ENCODE measurements at regions not wholly inside any gene's neighbourhood (a gene's known extent, or its start where the extent isn't known, plus 50 kb on each side); places are given as distances from the start of the nearest gene placed in this dataset.

DNA sequence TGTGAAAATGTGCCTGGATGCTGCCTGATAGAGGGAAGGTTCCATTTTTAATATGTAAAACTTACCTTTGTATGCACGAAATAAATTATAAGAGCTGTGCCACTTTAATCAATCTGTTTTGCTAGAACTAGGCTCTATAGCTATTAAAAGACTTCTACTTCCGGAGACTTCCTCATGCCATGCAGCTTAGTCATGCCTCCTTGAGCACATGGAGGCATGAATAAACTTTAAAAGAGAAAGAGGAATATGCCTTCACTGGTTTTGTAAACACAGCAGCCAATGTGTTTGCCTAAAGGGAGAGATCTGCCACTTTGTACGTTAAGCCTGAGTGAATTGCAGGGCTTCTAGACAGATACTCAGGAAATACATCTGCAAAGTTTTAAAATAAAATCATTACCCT, 604.6 kb downstream of the LRRIQ3 start:
- H3K27me3 ChIP-seq: no peaks in the 10 kb centered on the region
- no peak overlapping the region for H3K4me3 ChIP-seq
- TF ChIP-seq, protein P1, sequence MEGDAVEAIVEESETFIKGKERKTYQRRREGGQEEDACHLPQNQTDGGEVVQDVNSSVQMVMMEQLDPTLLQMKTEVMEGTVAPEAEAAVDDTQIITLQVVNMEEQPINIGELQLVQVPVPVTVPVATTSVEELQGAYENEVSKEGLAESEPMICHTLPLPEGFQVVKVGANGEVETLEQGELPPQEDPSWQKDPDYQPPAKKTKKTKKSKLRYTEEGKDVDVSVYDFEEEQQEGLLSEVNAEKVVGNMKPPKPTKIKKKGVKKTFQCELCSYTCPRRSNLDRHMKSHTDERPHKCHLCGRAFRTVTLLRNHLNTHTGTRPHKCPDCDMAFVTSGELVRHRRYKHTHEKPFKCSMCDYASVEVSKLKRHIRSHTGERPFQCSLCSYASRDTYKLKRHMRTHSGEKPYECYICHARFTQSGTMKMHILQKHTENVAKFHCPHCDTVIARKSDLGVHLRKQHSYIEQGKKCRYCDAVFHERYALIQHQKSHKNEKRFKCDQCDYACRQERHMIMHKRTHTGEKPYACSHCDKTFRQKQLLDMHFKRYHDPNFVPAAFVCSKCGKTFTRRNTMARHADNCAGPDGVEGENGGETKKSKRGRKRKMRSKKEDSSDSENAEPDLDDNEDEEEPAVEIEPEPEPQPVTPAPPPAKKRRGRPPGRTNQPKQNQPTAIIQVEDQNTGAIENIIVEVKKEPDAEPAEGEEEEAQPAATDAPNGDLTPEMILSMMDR (IDR thresholded peaks at IDR 0.05): no peak
- no peak for TF ChIP-seq POLR2A (IDR thresholded peaks at IDR 0.05)
- no peak for DNase-seq
- H3K36me3 ChIP-seq: no peaks in the 10 kb centered on the region
- no peak overlapping the region for H3K27ac ChIP-seq
- intact Hi-C loops (cut with DNase I; ENCODE audit: low total_unique reads): no loop called here
- H3K4me1 ChIP-seq: no peaks in the 10 kb centered on the region
- no peaks in the 10 kb centered on the region for H3K9me3 ChIP-seq

DNA sequence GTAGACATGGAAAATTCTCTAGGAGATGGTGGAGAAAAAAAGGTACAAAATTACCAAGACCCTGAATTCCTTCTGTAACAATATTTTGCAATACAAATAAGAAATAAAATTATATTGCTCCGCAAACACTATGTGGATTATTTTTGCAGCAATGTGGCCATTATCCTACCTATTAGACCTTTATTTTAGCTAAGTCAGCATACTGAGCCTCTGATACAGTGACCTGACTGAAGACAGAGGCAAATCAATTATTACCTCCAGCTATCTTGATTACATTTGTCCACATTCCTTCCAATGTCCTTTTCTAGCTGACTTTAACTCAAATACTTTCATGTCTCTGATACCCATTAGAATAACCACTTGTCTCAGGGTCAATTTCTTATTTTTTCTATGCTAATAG, 610.9 kb downstream of the LRRIQ3 start:
- DNase-seq: no peak
- intact Hi-C loops (cut with DNase I; ENCODE audit: low total_unique reads): no loop called here
- H3K27ac ChIP-seq: no peak overlapping the region
- no peaks in the 10 kb centered on the region for H3K9me3 ChIP-seq
- H3K4me1 ChIP-seq: no peaks in the 10 kb centered on the region
- no peaks in the 10 kb centered on the region for H3K36me3 ChIP-seq
- no peak overlapping the region for H3K4me3 ChIP-seq
- TF ChIP-seq POLR2A (IDR thresholded peaks at IDR 0.05): no peak
- TF ChIP-seq, protein P1 (IDR thresholded peaks at IDR 0.05): no peak
- no peaks in the 10 kb centered on the region for H3K27me3 ChIP-seq

DNA sequence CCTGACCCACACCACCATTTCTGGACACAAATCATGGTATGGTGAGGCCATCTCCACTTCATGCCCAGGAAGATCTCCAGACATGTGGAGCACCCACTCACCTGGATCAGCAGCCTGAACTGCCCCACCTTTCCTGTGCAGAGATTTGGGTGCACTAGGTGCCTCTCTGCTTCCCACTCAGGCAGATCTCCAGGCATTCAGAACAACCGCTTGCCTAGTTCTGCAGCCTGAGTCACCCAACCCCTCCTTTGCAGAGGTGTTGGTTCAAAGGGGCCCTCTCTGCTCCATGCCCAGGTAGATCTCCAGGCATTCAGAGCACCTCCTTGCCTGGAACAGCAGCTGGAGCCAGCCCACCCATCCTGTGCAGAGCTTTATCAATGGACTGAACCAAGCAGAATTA, 620.8 kb downstream of the LRRIQ3 start:
- no peaks in the 10 kb centered on the region for H3K9me3 ChIP-seq
- H3K36me3 ChIP-seq: no peaks in the 10 kb centered on the region
- TF ChIP-seq POLR2A (IDR thresholded peaks at IDR 0.05): no peak
- TF ChIP-seq, protein P1 (IDR thresholded peaks at IDR 0.05): no peak
- H3K27ac ChIP-seq: no peak overlapping the region
- no peak overlapping the region for H3K4me3 ChIP-seq
- no peaks in the 10 kb centered on the region for H3K27me3 ChIP-seq
- no peak for DNase-seq
- intact Hi-C loops (cut with DNase I; ENCODE audit: low total_unique reads): no loop called here
- H3K4me1 ChIP-seq: no peaks in the 10 kb centered on the region

DNA sequence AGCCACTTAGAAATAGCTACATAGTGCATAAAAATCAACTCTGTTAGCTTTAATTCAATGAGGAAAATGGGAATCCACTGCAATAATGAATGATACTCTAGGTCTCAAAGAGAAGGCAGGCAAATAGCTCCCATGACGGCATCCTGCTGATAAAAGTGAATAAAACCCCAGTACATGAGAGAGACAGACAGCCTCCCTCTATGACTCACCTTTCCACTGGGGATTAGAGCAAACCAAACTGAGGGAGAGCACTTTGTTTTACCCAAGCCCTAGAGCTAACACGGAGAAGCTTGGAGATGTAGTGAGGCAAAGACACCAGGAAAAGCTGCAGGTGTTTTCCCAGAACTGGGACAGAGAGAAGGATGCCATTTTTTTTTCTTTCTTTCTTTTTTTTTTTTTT, 621.9 kb downstream of the LRRIQ3 start:
- H3K4me1 ChIP-seq: no peaks in the 10 kb centered on the region
- H3K9me3 ChIP-seq: no peaks in the 10 kb centered on the region
- no peak overlapping the region for H3K4me3 ChIP-seq
- no peak for DNase-seq
- H3K27ac ChIP-seq: no peak overlapping the region
- no peaks in the 10 kb centered on the region for H3K36me3 ChIP-seq
- intact Hi-C loops (cut with DNase I; ENCODE audit: low total_unique reads): no loop called here
- no peak for TF ChIP-seq POLR2A (IDR thresholded peaks at IDR 0.05)
- TF ChIP-seq, protein P1 (IDR thresholded peaks at IDR 0.05): no peak
- no peaks in the 10 kb centered on the region for H3K27me3 ChIP-seq

DNA sequence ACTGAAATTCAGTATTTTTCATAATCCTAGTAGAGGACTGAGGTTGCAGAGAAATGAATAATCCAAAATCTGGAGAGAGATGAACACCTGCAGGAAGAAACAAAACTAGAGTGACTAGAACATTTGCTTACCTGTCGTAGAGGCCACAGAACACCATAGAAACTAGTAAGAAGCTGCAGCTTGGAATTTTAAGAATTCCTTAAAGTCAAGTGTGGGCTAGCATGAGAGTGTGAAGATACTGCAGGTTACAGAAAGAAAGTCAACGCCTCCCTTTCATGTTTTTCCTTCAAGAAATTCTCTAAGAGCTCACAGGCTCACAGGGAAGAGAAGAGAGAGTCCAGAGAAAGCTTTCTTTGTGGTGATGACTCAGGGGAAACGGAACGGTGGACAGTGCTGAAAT, 633.7 kb downstream of the LRRIQ3 start:
- Histone ChIP-seq H3K36me3 (no peaks in the 10 kb centered on the region), H3K9me3 (no peaks in the 10 kb centered on the region), H3K27me3 (no peaks in the 10 kb centered on the region), H3K4me1 (no peaks in the 10 kb centered on the region), H3K4me3 (no peak overlapping the region), H3K27ac (no peak overlapping the region)
- TF ChIP-seq POLR2A (IDR thresholded peaks at IDR 0.05): no peak
- TF ChIP-seq, protein P1 (IDR thresholded peaks at IDR 0.05): no peak
- no peak for DNase-seq
- intact Hi-C loops (cut with DNase I; ENCODE audit: low total_unique reads): no loop called here

Data from uterus (tissue), 3 donors.